ENCODE measurements at regions not wholly inside any gene's neighbourhood (a gene's known extent, or its start where the extent isn't known, plus 50 kb on each side); places are given as distances from the start of the nearest gene placed in this dataset.

- no peaks in the 10 kb centered on the region for H4K20me1 ChIP-seq (ENCODE audit: insufficient read depth, low read length, poor library complexity, severe bottlenecking)
- H3K9me3 ChIP-seq (ENCODE audit: insufficient read depth, low read depth, low read length): no peaks in the 10 kb centered on the region
- H3K9ac ChIP-seq (ENCODE audit: low read depth, low read length, poor library complexity, severe bottlenecking): no peak overlapping the region
- no peak for TF ChIP-seq CTCF (conservative IDR thresholded peaks at IDR 0.05; ENCODE audit: low read length)
- TF ChIP-seq EZH2phosphoT487 (IDR thresholded peaks at IDR 0.05; ENCODE audit: borderline replicate concordance): no peak
- H2AFZ ChIP-seq (ENCODE audit: low read length): no peak overlapping the region
- H3K4me1 ChIP-seq (ENCODE audit: insufficient read depth, low read length, poor library complexity, severe bottlenecking): no peaks in the 10 kb centered on the region
- H3F3A ChIP-seq (ENCODE audit: low read depth): no peaks in the 10 kb centered on the region
- no peaks in the 10 kb centered on the region for H3K79me2 ChIP-seq (ENCODE audit: insufficient read depth, low read length)
- H3K4me3 ChIP-seq (ENCODE audit: low read length, poor library complexity, severe bottlenecking): no peak overlapping the region
- H3K36me3 ChIP-seq (ENCODE audit: insufficient read depth, low read length): no peaks in the 10 kb centered on the region
- no peaks in the 10 kb centered on the region for H3K9me2 ChIP-seq (replicated peaks; ENCODE audit: low read depth, low read length)
- no peaks in the 10 kb centered on the region for H3K27me3 ChIP-seq (ENCODE audit: insufficient read depth, low read length, poor library complexity, severe bottlenecking)
- H3K4me2 ChIP-seq (ENCODE audit: low read depth, low read length, poor library complexity, severe bottlenecking): no peak overlapping the region
Observed at GRCh38 chr2:48120112-48120511, 194.4 kb upstream of the FOXN2 start.

GRCh38 chr2:48120759-48121242, 193.7 kb upstream of the FOXN2 start:
- H3K27me3 ChIP-seq (ENCODE audit: insufficient read depth, low read length, poor library complexity, severe bottlenecking): no peaks in the 10 kb centered on the region
- no peaks in the 10 kb centered on the region for H3K36me3 ChIP-seq (ENCODE audit: insufficient read depth, low read length)
- no peak overlapping the region for H3K4me3 ChIP-seq (ENCODE audit: low read length, poor library complexity, severe bottlenecking)
- H3F3A ChIP-seq (ENCODE audit: low read depth): no peaks in the 10 kb centered on the region
- no peaks in the 10 kb centered on the region for H3K4me1 ChIP-seq (ENCODE audit: insufficient read depth, low read length, poor library complexity, severe bottlenecking)
- H3K9ac ChIP-seq (ENCODE audit: low read depth, low read length, poor library complexity, severe bottlenecking): no peak overlapping the region
- no peak overlapping the region for H2AFZ ChIP-seq (ENCODE audit: low read length)
- no peaks in the 10 kb centered on the region for H3K9me3 ChIP-seq (ENCODE audit: insufficient read depth, low read depth, low read length)
- H4K20me1 ChIP-seq (ENCODE audit: insufficient read depth, low read length, poor library complexity, severe bottlenecking): no peaks in the 10 kb centered on the region
- no peaks in the 10 kb centered on the region for H3K9me2 ChIP-seq (replicated peaks; ENCODE audit: low read depth, low read length)
- H3K4me2 ChIP-seq (ENCODE audit: low read depth, low read length, poor library complexity, severe bottlenecking): no peak overlapping the region
- no peaks in the 10 kb centered on the region for H3K79me2 ChIP-seq (ENCODE audit: insufficient read depth, low read length)
- no peak for TF ChIP-seq EZH2phosphoT487 (IDR thresholded peaks at IDR 0.05; ENCODE audit: borderline replicate concordance)
- no peak for TF ChIP-seq CTCF (conservative IDR thresholded peaks at IDR 0.05; ENCODE audit: low read length)

GRCh38 chr2:48122166-48122565, 192.3 kb upstream of the FOXN2 start:
- Histone ChIP-seq H3K9me3 (ENCODE audit: insufficient read depth, low read depth, low read length) (no peaks in the 10 kb centered on the region), H4K20me1 (ENCODE audit: insufficient read depth, low read length, poor library complexity, severe bottlenecking) (no peaks in the 10 kb centered on the region), H3K4me1 (ENCODE audit: insufficient read depth, low read length, poor library complexity, severe bottlenecking) (no peaks in the 10 kb centered on the region), H3K9me2 (replicated peaks; ENCODE audit: low read depth, low read length) (no peaks in the 10 kb centered on the region), H3K79me2 (ENCODE audit: insufficient read depth, low read length) (no peaks in the 10 kb centered on the region), H3K4me2 (ENCODE audit: low read depth, low read length, poor library complexity, severe bottlenecking) (no peak overlapping the region), H3K27me3 (ENCODE audit: insufficient read depth, low read length, poor library complexity, severe bottlenecking) (no peaks in the 10 kb centered on the region), H3K36me3 (ENCODE audit: insufficient read depth, low read length) (no peaks in the 10 kb centered on the region), H3K4me3 (ENCODE audit: low read length, poor library complexity, severe bottlenecking) (no peak overlapping the region), H2AFZ (ENCODE audit: low read length) (no peak overlapping the region), H3K9ac (ENCODE audit: low read depth, low read length, poor library complexity, severe bottlenecking) (no peak overlapping the region), H3F3A (ENCODE audit: low read depth) (no peaks in the 10 kb centered on the region)
- TF ChIP-seq CTCF (conservative IDR thresholded peaks at IDR 0.05; ENCODE audit: low read length): no peak
- TF ChIP-seq EZH2phosphoT487 (IDR thresholded peaks at IDR 0.05; ENCODE audit: borderline replicate concordance): no peak
